ENCODE measurements at regions not wholly inside any gene's neighbourhood (a gene's known extent, or its start where the extent isn't known, plus 50 kb on each side); places are given as distances from the start of the nearest gene placed in this dataset.

DNA sequence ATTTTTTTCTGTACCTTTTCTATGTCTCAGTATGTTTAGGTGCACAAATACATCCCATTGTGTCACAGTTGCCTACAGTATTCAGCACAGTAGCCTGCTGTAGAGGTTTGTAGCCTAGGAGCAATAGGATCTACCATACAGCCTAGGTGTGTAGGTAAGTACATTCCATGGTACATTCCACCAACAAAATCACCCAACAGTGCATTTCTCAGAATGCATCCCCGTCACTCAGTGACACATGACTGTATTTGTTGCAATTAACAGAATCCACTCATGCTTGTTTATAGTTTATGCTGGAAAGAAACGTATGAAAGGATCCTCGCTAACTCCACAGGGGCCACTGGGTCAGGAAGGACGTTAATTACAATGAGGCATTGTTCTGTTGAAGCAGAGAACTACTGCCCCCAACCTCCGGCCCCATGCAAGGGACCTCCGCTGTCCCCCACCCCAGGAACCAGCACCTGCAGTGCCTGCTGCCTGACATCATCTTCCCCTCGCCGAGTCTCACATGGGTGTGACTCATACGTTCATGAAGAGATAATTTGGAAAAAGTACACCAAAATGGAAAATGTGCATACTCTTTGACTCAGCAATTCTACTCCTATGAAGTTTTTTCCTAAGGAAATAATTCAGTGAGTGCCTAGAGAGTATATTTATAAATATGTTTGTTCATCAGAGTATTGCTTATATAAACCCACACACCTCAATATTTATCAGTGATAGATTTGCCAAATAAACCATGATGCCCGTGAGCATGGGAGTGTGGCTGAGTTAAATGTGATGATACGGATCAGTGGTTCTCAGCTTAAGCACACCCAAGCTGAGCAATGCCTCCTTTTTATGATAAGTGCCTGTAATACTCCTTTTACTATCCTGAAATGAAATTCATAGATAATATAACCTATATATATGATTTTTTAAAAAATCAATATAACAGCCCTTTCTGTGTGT lies 156.4 kb upstream of the ECI2 start (continued):
- TF ChIP-seq, protein P1, sequence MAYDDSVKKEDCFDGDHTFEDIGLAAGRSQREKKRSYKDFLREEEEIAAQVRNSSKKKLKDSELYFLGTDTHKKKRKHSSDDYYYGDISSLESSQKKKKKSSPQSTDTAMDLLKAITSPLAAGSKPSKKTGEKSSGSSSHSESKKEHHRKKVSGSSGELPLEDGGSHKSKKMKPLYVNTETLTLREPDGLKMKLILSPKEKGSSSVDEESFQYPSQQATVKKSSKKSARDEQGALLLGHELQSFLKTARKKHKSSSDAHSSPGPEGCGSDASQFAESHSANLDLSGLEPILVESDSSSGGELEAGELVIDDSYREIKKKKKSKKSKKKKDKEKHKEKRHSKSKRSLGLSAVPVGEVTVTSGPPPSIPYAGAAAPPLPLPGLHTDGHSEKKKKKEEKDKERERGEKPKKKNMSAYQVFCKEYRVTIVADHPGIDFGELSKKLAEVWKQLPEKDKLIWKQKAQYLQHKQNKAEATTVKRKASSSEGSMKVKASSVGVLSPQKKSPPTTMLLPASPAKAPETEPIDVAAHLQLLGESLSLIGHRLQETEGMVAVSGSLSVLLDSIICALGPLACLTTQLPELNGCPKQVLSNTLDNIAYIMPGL (CRISPR knock-in tag; IDR thresholded peaks at IDR 0.05): no peak
- TF ChIP-seq PML (IDR thresholded peaks at IDR 0.05; ENCODE audit: low read length) (no peak), MXD1 (CRISPR knock-in tag; IDR thresholded peaks at IDR 0.05; ENCODE audit: borderline replicate concordance, poor library complexity, severe bottlenecking) (no peak), EHMT2 (IDR thresholded peaks at IDR 0.05) (no peak), ZNF785 (CRISPR knock-in tag; IDR thresholded peaks at IDR 0.05) (no peak), ZNF766 (CRISPR knock-in tag; conservative IDR thresholded peaks at IDR 0.05) (peak; percentile 86), ESRRB (CRISPR knock-in tag; IDR thresholded peaks at IDR 0.05; ENCODE audit: borderline replicate concordance) (no peak), ZNF518B (CRISPR knock-in tag; IDR thresholded peaks at IDR 0.05) (no peak), CHCHD3 (CRISPR knock-in tag; IDR thresholded peaks at IDR 0.05) (no peak), MAFG (tag; conservative IDR thresholded peaks at IDR 0.05) (peak; percentile 89), ZNF134 (CRISPR knock-in tag; conservative IDR thresholded peaks at IDR 0.05) (no peak), BRD4 (IDR thresholded peaks at IDR 0.05) (no peak)
- TF ChIP-seq, protein P2, sequence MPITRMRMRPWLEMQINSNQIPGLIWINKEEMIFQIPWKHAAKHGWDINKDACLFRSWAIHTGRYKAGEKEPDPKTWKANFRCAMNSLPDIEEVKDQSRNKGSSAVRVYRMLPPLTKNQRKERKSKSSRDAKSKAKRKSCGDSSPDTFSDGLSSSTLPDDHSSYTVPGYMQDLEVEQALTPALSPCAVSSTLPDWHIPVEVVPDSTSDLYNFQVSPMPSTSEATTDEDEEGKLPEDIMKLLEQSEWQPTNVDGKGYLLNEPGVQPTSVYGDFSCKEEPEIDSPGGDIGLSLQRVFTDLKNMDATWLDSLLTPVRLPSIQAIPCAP (CRISPR knock-in tag; IDR thresholded peaks at IDR 0.05; ENCODE audit: borderline replicate concordance): no peak
- TF ChIP-seq, protein P3, sequence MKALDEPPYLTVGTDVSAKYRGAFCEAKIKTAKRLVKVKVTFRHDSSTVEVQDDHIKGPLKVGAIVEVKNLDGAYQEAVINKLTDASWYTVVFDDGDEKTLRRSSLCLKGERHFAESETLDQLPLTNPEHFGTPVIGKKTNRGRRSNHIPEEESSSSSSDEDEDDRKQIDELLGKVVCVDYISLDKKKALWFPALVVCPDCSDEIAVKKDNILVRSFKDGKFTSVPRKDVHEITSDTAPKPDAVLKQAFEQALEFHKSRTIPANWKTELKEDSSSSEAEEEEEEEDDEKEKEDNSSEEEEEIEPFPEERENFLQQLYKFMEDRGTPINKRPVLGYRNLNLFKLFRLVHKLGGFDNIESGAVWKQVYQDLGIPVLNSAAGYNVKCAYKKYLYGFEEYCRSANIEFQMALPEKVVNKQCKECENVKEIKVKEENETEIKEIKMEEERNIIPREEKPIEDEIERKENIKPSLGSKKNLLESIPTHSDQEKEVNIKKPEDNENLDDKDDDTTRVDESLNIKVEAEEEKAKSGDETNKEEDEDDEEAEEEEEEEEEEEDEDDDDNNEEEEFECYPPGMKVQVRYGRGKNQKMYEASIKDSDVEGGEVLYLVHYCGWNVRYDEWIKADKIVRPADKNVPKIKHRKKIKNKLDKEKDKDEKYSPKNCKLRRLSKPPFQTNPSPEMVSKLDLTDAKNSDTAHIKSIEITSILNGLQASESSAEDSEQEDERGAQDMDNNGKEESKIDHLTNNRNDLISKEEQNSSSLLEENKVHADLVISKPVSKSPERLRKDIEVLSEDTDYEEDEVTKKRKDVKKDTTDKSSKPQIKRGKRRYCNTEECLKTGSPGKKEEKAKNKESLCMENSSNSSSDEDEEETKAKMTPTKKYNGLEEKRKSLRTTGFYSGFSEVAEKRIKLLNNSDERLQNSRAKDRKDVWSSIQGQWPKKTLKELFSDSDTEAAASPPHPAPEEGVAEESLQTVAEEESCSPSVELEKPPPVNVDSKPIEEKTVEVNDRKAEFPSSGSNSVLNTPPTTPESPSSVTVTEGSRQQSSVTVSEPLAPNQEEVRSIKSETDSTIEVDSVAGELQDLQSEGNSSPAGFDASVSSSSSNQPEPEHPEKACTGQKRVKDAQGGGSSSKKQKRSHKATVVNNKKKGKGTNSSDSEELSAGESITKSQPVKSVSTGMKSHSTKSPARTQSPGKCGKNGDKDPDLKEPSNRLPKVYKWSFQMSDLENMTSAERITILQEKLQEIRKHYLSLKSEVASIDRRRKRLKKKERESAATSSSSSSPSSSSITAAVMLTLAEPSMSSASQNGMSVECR (CRISPR knock-in tag; IDR thresholded peaks at IDR 0.05): no peak

Measured in K562 (cell line).